Suprapubic skin (tissue), 3 donors: ENCODE measurements at regions not wholly inside any gene's neighbourhood (a gene's known extent, or its start where the extent isn't known, plus 50 kb on each side); places are given as distances from the start of the nearest gene placed in this dataset.

Experiments used
- CTCF ChIP-seq, 2 donors: fragments of 200-600 bp in 1 of 2; fragments of 450-650 bp in 1 of 2; sonication (generic) in 1 of 2; IDR thresholded peaks; one replicate each; pipeline ENCODE4 v1.5.1; 2016 to 2019; ENCODE audit warnings: antibody characterized with exemption in 2 of 2, mild to moderate bottlenecking in 1 of 2, moderate library complexity in 1 of 2
- EP300 ChIP-seq: sonication (generic); formaldehyde crosslinking; IDR thresholded peaks from one replicate; pipeline ENCODE4 v1.6.1; 2017; ENCODE audit warnings: antibody characterized with exemption
- POLR2A ChIP-seq, 2 donors: fragments of 450-650 bp; IDR thresholded peaks; one replicate each; pipeline ENCODE4 v1.6.1; 2017; ENCODE audit warnings: antibody characterized with exemption in 2 of 2, mild to moderate bottlenecking in 2 of 2, moderate library complexity in 2 of 2

- TF ChIP-seq CTCF (IDR thresholded peaks at IDR 0.05): no peak
- TF ChIP-seq EP300: no peak
- no peak for TF ChIP-seq POLR2A (IDR thresholded peaks at IDR 0.05)
Measured at GRCh38 chr18:1982056-1982455, 589.2 kb downstream of the METTL4 start.
